ENCODE measurements at regions not wholly inside any gene's neighbourhood (a gene's known extent, or its start where the extent isn't known, plus 50 kb on each side); places are given as distances from the start of the nearest gene placed in this dataset.

GRCh38 chr9:89838621-89839020 lies 233.8 kb downstream of the GADD45G start:
- ATAC-seq, result no peak
- Mint-ChIP-seq H3K27me3 (peaks cover 53% of the 10 kb centered on the region), H3K27ac (no peak overlapping the region), H3K4me1 (peaks cover 6% of the 10 kb centered on the region), H3K9me3 (ENCODE audit: low read depth) (no peaks in the 10 kb centered on the region), H3K36me3 (no peaks in the 10 kb centered on the region), H3K4me3 (no peak overlapping the region)
- peak; percentile 15 for DNase-seq
- CTCF ChIA-PET, result interaction anchor here (0.7 kb wide), 1 partner anchor 224 kb away, joined by 3 read pairs; no protein-coding TSS in a partner anchor

- peaks cover 45% of the 10 kb centered on the region for H3K27me3 Mint-ChIP-seq
- H3K36me3 Mint-ChIP-seq, result no peaks in the 10 kb centered on the region
- ATAC-seq (no peak), DNase-seq (peak; percentile 37)
- CTCF ChIA-PET, result interaction anchor here (0.9 kb wide), 1 partner anchor 241 kb away, joined by 3 read pairs; no protein-coding TSS in a partner anchor
- no peaks in the 10 kb centered on the region for H3K9me3 Mint-ChIP-seq (ENCODE audit: low read depth)
- no peak overlapping the region for H3K4me3 Mint-ChIP-seq
- no peak overlapping the region for H3K27ac Mint-ChIP-seq
- peaks cover 6% of the 10 kb centered on the region for H3K4me1 Mint-ChIP-seq
Measured at GRCh38 chr9:89839449-89839848, 234.6 kb downstream of the GADD45G start.

- Mint-ChIP-seq H3K27me3 (peaks cover 42% of the 10 kb centered on the region), H3K36me3 (no peaks in the 10 kb centered on the region), H3K27ac (no peak overlapping the region), H3K9me3 (ENCODE audit: low read depth) (no peaks in the 10 kb centered on the region), H3K4me3 (no peak overlapping the region), H3K4me1 (peaks cover 6% of the 10 kb centered on the region)
- ATAC-seq (no peak), DNase-seq (peak; percentile 22)
- CTCF ChIA-PET, result interaction anchor here (0.9 kb wide), 1 partner anchor 242 kb away, joined by 3 read pairs; no protein-coding TSS in a partner anchor
Measured at GRCh38 chr9:89839952-89840351, 235.1 kb downstream of the GADD45G start.

GRCh38 chr9:89841456-89841855 lies 236.6 kb downstream of the GADD45G start:
- Mint-ChIP-seq H3K4me3 (no peak overlapping the region), H3K9me3 (ENCODE audit: low read depth) (no peaks in the 10 kb centered on the region), H3K4me1 (no peaks in the 10 kb centered on the region), H3K36me3 (no peaks in the 10 kb centered on the region), H3K27me3 (peaks cover 35% of the 10 kb centered on the region), H3K27ac (no peak overlapping the region)
- no peak for ATAC-seq
- CTCF ChIA-PET, result no interaction called here
- peak; percentile 16 for DNase-seq

GRCh38 chr9:89842267-89842768 lies 237.5 kb downstream of the GADD45G start:
- ATAC-seq, result no peak
- Mint-ChIP-seq H3K4me3 (no peak overlapping the region), H3K9me3 (ENCODE audit: low read depth) (no peaks in the 10 kb centered on the region), H3K36me3 (no peaks in the 10 kb centered on the region), H3K4me1 (no peaks in the 10 kb centered on the region), H3K27ac (no peak overlapping the region), H3K27me3 (peaks cover 34% of the 10 kb centered on the region)
- DNase-seq, result peak; percentile 27
- CTCF ChIA-PET, result no interaction called here

- Mint-ChIP-seq H3K4me1 (no peaks in the 10 kb centered on the region), H3K36me3 (no peaks in the 10 kb centered on the region), H3K27me3 (peaks cover 33% of the 10 kb centered on the region), H3K4me3 (no peak overlapping the region), H3K27ac (no peak overlapping the region), H3K9me3 (ENCODE audit: low read depth) (no peaks in the 10 kb centered on the region)
- no peak for ATAC-seq
- CTCF ChIA-PET, result no interaction called here
- no peak for DNase-seq
Measured at GRCh38 chr9:89843074-89843473, 238.3 kb downstream of the GADD45G start.

- ATAC-seq (no peak), DNase-seq (peak; percentile 22)
- Mint-ChIP-seq H3K27ac (no peak overlapping the region), H3K4me3 (no peak overlapping the region), H3K4me1 (no peaks in the 10 kb centered on the region), H3K27me3 (peaks cover 30% of the 10 kb centered on the region), H3K9me3 (ENCODE audit: low read depth) (no peaks in the 10 kb centered on the region), H3K36me3 (no peaks in the 10 kb centered on the region)
- CTCF ChIA-PET, result no interaction called here
Measured at GRCh38 chr9:89843591-89843990, 238.8 kb downstream of the GADD45G start.

GRCh38 chr9:89844075-89844474 lies 239.3 kb downstream of the GADD45G start:
- Mint-ChIP-seq H3K27ac (no peak overlapping the region), H3K9me3 (ENCODE audit: low read depth) (no peaks in the 10 kb centered on the region), H3K27me3 (peaks cover 25% of the 10 kb centered on the region), H3K36me3 (no peaks in the 10 kb centered on the region), H3K4me1 (no peaks in the 10 kb centered on the region), H3K4me3 (no peak overlapping the region)
- DNase-seq, result peak; percentile 22
- CTCF ChIA-PET, result no interaction called here
- ATAC-seq, result no peak

- Mint-ChIP-seq H3K4me3 (no peak overlapping the region), H3K27ac (no peak overlapping the region), H3K9me3 (ENCODE audit: low read depth) (no peaks in the 10 kb centered on the region), H3K27me3 (peaks cover 23% of the 10 kb centered on the region), H3K36me3 (no peaks in the 10 kb centered on the region), H3K4me1 (no peaks in the 10 kb centered on the region)
- ATAC-seq (no peak), DNase-seq (peak; percentile 21)
- CTCF ChIA-PET, result no interaction called here
Measured at GRCh38 chr9:89844535-89844934, 239.7 kb downstream of the GADD45G start.

- CTCF ChIA-PET, result no interaction called here
- Mint-ChIP-seq H3K27ac (no peak overlapping the region), H3K27me3 (peaks cover 20% of the 10 kb centered on the region), H3K4me1 (no peaks in the 10 kb centered on the region), H3K36me3 (no peaks in the 10 kb centered on the region), H3K4me3 (no peak overlapping the region), H3K9me3 (ENCODE audit: low read depth) (no peaks in the 10 kb centered on the region)
- ATAC-seq (no peak), DNase-seq (peak; percentile 21)
Measured at GRCh38 chr9:89845321-89845720, 240.5 kb downstream of the GADD45G start.

- H3K27me3 Mint-ChIP-seq, result peaks cover 22% of the 10 kb centered on the region
- ATAC-seq, result no peak
- peak; percentile 27 for DNase-seq
- H3K27ac Mint-ChIP-seq, result no peak overlapping the region
- no peaks in the 10 kb centered on the region for H3K36me3 Mint-ChIP-seq
- CTCF ChIA-PET, result no interaction called here
- H3K4me3 Mint-ChIP-seq, result no peak overlapping the region
- no peaks in the 10 kb centered on the region for H3K4me1 Mint-ChIP-seq
- no peaks in the 10 kb centered on the region for H3K9me3 Mint-ChIP-seq (ENCODE audit: low read depth)
Measured at GRCh38 chr9:89845862-89846261, 241.1 kb downstream of the GADD45G start.

- H3K4me3 Mint-ChIP-seq, result no peak overlapping the region
- H3K27me3 Mint-ChIP-seq, result peaks cover 13% of the 10 kb centered on the region
- no peak overlapping the region for H3K27ac Mint-ChIP-seq
- no peak for ATAC-seq
- CTCF ChIA-PET, result interaction anchor here (1.1 kb wide), 1 partner anchor 23 kb away, joined by 4 read pairs; no protein-coding TSS in a partner anchor
- H3K9me3 Mint-ChIP-seq (ENCODE audit: low read depth), result no peaks in the 10 kb centered on the region
- no peaks in the 10 kb centered on the region for H3K36me3 Mint-ChIP-seq
- DNase-seq, result peak; percentile 37
- no peaks in the 10 kb centered on the region for H3K4me1 Mint-ChIP-seq
Measured at GRCh38 chr9:89848060-89849040, 243.5 kb downstream of the GADD45G start.

- Mint-ChIP-seq H3K4me1 (no peaks in the 10 kb centered on the region), H3K36me3 (no peaks in the 10 kb centered on the region), H3K27me3 (peaks cover 14% of the 10 kb centered on the region), H3K4me3 (no peak overlapping the region), H3K27ac (no peak overlapping the region), H3K9me3 (ENCODE audit: low read depth) (no peaks in the 10 kb centered on the region)
- DNase-seq, result peak; percentile 12
- ATAC-seq, result no peak
- CTCF ChIA-PET, result no interaction called here
Measured at GRCh38 chr9:89849096-89849495, 244.3 kb downstream of the GADD45G start.

GRCh38 chr9:89850153-89850552 lies 245.3 kb downstream of the GADD45G start:
- Mint-ChIP-seq H3K4me3 (no peak overlapping the region), H3K36me3 (no peaks in the 10 kb centered on the region), H3K27ac (no peak overlapping the region), H3K27me3 (peaks cover 19% of the 10 kb centered on the region), H3K9me3 (ENCODE audit: low read depth) (no peaks in the 10 kb centered on the region), H3K4me1 (no peaks in the 10 kb centered on the region)
- DNase-seq (no peak), ATAC-seq (no peak)
- CTCF ChIA-PET, result no interaction called here
